ENCODE measurements at regions not wholly inside any gene's neighbourhood (a gene's known extent, or its start where the extent isn't known, plus 50 kb on each side); places are given as distances from the start of the nearest gene placed in this dataset.

- WGBS, 5 donors, result 92 to 100% (median 97%) methylated on average over 1 of the region's 1 CpG
These were observed 800.3 kb downstream of the TUSC7 start for GRCh38 chr3:117509858-117510257.

DNA sequence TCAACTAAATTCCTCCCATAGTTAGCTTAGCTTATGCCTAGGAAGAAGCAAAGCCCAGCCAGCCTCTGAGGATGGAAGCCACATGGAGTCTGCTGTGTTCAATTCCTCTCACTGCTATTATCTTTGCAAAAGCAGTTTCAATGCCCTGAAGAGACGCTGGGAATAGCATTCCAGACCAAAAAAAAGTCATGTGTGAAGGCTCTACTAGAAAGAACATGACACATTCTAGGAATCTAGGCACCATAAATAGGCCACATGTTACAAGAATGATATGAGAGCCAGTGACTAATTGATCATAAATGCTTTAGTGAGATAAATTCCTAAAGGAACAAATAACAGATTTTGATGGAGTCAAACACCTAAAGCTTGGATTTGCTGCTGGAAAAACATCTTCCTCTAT is 800.8 kb downstream of the TUSC7 start:
- no peak overlapping the region for H3K27ac ChIP-seq

More at GRCh38 chr3:117509858-117510257, 800.3 kb downstream of the TUSC7 start:
- no peak for TF ChIP-seq POLR2A (IDR thresholded peaks at IDR 0.05)
- TF ChIP-seq, protein P1, sequence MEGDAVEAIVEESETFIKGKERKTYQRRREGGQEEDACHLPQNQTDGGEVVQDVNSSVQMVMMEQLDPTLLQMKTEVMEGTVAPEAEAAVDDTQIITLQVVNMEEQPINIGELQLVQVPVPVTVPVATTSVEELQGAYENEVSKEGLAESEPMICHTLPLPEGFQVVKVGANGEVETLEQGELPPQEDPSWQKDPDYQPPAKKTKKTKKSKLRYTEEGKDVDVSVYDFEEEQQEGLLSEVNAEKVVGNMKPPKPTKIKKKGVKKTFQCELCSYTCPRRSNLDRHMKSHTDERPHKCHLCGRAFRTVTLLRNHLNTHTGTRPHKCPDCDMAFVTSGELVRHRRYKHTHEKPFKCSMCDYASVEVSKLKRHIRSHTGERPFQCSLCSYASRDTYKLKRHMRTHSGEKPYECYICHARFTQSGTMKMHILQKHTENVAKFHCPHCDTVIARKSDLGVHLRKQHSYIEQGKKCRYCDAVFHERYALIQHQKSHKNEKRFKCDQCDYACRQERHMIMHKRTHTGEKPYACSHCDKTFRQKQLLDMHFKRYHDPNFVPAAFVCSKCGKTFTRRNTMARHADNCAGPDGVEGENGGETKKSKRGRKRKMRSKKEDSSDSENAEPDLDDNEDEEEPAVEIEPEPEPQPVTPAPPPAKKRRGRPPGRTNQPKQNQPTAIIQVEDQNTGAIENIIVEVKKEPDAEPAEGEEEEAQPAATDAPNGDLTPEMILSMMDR (IDR thresholded peaks at IDR 0.05 in 8 of 11, conservative IDR thresholded peaks at IDR 0.05 in 3 of 11), result no peak
- no peak for TF ChIP-seq POLR2AphosphoS5 (IDR thresholded peaks at IDR 0.05)
- Histone ChIP-seq H3K4me3 (no peak overlapping the region), H3K36me3 (no peaks in the 10 kb centered on the region), H3K27ac (no peak overlapping the region), H3K27me3 (replicated peaks in 1 of 7) (no peaks in the 10 kb centered on the region), H3K4me1 (no peaks in the 10 kb centered on the region), H3K9me3 (no peaks in the 10 kb centered on the region)
- intact Hi-C loops (cut with DNase I; ENCODE audit: low total_unique reads), result loop anchor here (10.0 kb wide), 1 partner anchor 645 kb away; no protein-coding TSS in a partner anchor
- DNase-seq, result no peak

DNA sequence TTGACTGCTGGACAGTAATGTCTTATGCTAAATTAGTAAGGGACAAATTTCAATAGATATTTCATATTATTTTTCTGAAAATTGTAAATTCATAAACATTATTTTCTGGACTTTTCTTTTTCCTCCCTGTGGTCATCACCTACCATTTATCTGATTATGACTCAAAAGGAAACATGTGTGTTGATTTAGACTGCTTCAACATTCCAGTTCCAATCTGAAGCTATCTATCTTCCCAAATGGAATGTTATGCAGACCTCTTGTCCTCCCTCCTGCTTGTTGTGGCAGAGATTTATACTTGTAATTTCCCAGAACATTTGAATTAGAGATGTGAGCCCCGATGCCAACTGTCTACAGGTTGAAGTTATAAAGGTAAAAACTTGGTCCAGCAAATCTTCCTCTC is 803.4 kb downstream of the TUSC7 start:
- no peak for DNase-seq
- Histone ChIP-seq H3K27ac (no peak overlapping the region), H3K27me3 (replicated peaks in 1 of 7) (no peaks in the 10 kb centered on the region), H3K4me3 (no peak overlapping the region), H3K9me3 (no peaks in the 10 kb centered on the region), H3K4me1 (no peaks in the 10 kb centered on the region), H3K36me3 (no peaks in the 10 kb centered on the region)
- TF ChIP-seq POLR2AphosphoS5 (IDR thresholded peaks at IDR 0.05) (no peak), POLR2A (IDR thresholded peaks at IDR 0.05) (no peak)
- TF ChIP-seq, protein P1 (IDR thresholded peaks at IDR 0.05 in 8 of 11, conservative IDR thresholded peaks at IDR 0.05 in 3 of 11), result no peak
- WGBS, 5 donors, result 53 to 88% (median 80%) methylated on average over 1 of the region's 1 CpG
- intact Hi-C loops (cut with DNase I; ENCODE audit: low total_unique reads), result loop anchor here (10.0 kb wide), 1 partner anchor 648 kb away; no protein-coding TSS in a partner anchor

More for the DNA sequence above, 800.8 kb downstream of the TUSC7 start:
- no peaks in the 10 kb centered on the region for H3K27me3 ChIP-seq (replicated peaks in 1 of 7)
- 50 to 76% (median 73%) methylated on average over 1 of the region's 1 CpG for WGBS, 5 donors
- no peaks in the 10 kb centered on the region for H3K9me3 ChIP-seq
- H3K4me3 ChIP-seq, result no peak overlapping the region
- no peaks in the 10 kb centered on the region for H3K36me3 ChIP-seq
- TF ChIP-seq POLR2A (IDR thresholded peaks at IDR 0.05), result no peak
- TF ChIP-seq, protein P1 (IDR thresholded peaks at IDR 0.05 in 8 of 11, conservative IDR thresholded peaks at IDR 0.05 in 3 of 11), result no peak
- TF ChIP-seq POLR2AphosphoS5 (IDR thresholded peaks at IDR 0.05), result no peak
- intact Hi-C loops (cut with DNase I; ENCODE audit: low total_unique reads), result loop anchor here (10.0 kb wide), 1 partner anchor 646 kb away; no protein-coding TSS in a partner anchor
- no peaks in the 10 kb centered on the region for H3K4me1 ChIP-seq
- no peak for DNase-seq

GRCh38 chr3:117515309-117515708 is 805.7 kb downstream of the TUSC7 start:
- Histone ChIP-seq H3K4me3 (no peak overlapping the region), H3K9me3 (no peaks in the 10 kb centered on the region), H3K4me1 (no peaks in the 10 kb centered on the region), H3K27me3 (replicated peaks in 1 of 7) (no peaks in the 10 kb centered on the region), H3K27ac (no peak overlapping the region), H3K36me3 (no peaks in the 10 kb centered on the region)
- no peak for DNase-seq
- intact Hi-C loops (cut with DNase I; ENCODE audit: low total_unique reads), result loop anchor here (10.0 kb wide), 1 partner anchor 651 kb away; no protein-coding TSS in a partner anchor
- TF ChIP-seq POLR2AphosphoS5 (IDR thresholded peaks at IDR 0.05), result no peak
- TF ChIP-seq, protein P1 (IDR thresholded peaks at IDR 0.05 in 8 of 11, conservative IDR thresholded peaks at IDR 0.05 in 3 of 11), result no peak
- TF ChIP-seq POLR2A (IDR thresholded peaks at IDR 0.05), result no peak
- WGBS, 5 donors, result 83 to 95% (median 92%) methylated on average over 2 of the region's 2 CpGs

All from spleen (tissue), 11 donors.